Activated T-cell treated with anti-CD3 and anti-CD28 coated beads, Interleukin-2, amount 50 U/mL, for 48 hours (primary cell): ENCODE measurements at regions not wholly inside any gene's neighbourhood (a gene's known extent, or its start where the extent isn't known, plus 50 kb on each side); places are given as distances from the start of the nearest gene placed in this dataset.

Experiments used
- DNase-seq, 2 experiments: peaks; one replicate each; pipeline ENCODE4 v3.0.0-alpha.2; 2020

DNA sequence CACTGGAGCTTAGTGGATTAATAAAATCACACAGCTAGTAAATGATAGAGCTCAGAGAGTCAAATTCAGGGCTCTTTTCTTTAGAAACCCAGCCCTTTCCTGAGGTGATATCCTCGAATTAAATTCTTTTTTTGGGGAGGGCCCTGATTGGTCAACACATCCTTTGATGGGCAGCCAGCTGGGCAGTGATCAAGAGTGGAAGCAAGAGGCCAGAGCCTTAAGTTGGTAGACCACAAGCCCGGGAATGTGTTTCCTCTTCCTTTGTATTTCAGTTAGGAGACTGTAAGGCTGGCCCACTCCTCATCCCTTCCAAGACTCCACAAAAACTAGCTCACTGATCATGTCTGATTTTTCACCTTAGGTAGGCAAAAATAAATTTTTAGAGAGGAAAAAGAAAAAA lies 640.5 kb downstream of the DHX35 start:
- DNase-seq = no peak

DNA sequence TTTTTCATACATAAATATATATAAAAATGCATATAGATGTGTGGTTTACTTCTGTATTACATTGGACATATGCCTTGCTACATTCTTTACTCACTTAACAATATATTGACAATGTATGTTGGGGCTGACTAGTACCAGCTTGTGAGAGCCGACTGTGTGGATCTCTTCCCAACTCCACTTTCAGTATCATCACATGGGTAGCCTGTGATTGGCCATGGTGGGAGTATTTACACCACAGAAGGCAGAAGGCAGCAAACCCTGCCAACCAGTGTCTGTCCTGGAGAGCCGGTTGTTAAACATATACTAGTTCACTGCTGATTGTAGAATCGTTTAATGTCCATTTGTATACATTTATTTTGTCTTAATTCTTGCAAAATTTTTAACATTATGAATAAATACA lies 638.7 kb downstream of the DHX35 start:
- no peak for DNase-seq

DNA sequence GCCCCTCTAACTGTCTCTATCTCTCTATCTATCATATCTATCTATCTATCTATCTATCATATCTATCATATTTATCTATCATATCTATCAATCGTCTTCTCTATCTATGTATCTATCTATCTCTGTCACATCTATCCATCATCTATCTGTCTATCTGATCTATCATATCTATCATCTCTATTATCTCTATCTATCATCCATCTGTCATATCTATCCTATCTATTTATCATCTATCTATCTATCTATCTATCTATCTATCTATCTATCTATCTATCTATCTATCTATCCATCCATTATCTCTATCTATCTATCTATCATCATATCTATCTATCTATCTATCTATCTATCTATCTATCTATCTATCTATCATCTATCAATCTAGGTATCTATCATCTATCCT lies 638.0 kb downstream of the DHX35 start:
- no peak for DNase-seq

DNA sequence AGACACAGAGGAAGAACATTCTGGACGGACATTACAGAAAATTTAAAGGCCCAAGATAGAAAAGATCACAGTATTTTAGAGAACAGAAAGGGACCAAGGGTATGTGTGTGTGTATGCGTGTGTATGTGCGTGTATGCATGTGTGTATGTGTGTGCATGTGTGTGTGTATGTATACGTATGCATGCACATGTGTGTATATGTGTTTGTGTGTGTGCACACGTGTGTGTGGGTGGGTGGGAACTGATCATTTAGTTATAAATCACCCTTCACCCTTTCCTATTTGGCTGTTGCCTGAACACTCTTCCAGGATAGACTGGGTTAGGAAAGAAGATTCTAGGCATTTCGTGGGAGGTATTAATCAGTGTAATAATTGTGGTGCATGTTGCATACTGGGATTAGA lies 634.4 kb downstream of the DHX35 start:
- DNase-seq = no peak

DNA sequence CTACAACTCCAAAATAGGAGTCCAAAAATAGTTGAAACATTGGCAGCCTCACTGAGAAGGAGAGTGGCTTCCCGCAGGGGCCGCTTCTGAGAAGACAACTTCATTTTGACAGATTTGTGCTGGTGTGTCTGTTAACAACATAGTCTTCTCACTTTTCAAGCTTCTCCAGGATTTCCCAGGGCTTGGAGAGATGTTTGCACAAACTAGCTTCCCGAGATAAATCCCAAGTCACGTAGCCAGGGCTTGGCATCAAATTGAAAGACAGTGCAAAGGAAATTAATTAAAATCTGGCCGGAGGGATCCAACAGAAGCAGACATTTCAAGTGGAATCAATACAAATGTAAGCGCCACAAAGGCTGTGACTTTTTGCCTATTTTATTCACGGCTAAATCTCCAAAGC lies 630.2 kb downstream of the DHX35 start:
- DNase-seq = no peak

DNA sequence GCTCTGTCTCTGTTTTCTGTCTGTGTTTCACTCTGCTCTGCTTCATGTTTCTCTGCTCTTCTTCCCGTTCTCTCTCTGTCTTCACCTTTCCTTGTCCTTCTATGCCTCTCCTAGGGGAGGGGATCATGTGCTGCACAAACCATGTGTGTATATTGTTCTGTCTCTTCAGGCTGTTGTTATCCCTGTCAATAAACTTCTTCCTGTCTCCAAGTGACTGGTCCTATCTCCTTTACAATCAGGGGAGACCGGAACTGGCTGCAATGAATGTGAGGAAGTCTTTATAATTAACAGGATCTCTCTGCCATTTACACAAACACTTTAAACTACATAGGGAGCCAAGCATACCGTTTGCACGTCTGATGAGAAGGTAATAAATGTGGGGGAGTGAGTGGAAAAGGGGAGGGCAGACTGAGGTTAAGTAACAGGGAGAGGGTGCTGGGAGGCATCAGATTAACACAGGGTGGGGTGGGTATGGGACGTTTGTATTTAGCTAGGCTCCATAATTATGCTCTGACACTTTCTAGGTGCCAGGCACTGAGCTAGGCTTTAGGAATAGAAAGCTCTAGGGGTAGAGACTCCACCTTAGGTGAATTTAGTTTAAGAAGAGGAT lies 626.1 kb downstream of the DHX35 start:
- no peak for DNase-seq

DNA sequence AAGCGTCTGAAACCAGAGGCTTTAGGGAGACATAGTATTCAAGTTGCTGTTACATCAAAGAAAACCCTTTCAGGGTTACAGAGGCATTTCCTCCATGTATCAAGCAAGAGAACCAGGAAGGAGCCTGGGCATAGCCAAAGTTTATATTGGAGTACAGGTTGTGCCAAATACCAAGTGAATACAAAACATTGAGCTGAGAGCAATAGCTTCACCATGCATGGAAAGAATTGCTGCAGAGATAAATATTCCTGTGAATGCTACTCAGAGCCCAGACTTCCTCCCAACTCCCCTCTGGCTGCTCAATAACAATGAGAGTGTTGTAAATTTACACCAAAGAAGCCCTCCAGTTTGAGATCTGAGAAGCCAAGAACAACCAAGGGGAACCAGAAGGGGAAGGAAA lies 618.9 kb downstream of the DHX35 start:
- no peak for DNase-seq

DNA sequence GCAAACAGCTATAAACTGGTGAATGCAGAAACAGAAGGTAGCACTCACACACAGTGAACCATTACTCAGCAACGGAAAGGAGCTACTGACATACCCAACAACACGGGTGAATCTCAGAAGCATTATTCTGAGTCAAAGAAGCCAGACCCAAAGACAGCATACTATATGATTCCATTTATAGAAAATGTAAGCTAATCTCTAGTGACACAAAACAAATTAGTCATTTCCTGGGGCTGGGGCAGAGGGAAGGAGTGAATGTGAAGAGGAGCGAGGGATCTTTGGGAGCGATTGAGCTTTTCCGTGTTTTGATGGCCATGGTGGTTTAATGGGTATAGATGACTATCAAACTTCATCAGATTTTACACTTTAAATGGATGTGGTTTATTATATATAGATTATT lies 614.6 kb downstream of the DHX35 start:
- no peak for DNase-seq

DNA sequence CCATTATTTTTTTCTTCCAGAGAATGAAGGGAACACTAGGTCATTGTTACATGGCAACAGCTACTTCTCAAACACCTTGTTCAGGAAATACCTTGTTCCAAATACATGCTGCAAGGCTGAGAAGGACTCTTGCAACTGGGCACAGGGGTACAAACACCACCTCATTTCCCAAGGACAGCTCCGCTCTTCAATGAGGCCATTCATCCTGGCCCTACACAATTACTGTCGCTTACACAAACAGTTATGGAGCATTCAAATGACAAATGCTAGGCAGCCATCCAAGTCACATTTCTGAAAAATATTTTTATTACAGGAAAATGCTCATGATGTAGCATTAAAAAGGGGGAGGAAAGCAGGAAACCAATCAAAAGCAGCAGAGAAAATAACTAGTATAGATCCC lies 611.9 kb downstream of the DHX35 start:
- DNase-seq = no peak

DNA sequence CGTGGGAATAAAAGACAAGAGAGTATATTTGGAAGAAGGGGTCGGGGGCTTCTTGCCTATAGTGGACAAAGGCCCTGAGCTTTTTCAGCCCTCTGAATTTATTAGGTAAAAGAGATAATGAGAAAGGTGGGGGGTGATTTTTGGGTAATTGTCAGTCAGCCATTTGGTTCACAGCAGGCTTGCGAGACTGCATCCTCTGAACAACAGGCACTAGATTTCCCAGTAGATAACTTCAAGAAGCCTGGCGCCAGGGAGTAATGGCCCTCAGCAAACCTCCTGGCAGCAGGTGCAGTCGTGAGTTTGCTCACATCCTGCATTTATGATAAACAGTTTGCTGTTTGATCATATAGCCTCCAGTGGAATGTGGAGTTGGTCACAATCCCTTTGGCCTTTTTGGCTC lies 609.0 kb downstream of the DHX35 start:
- no peak for DNase-seq

DNA sequence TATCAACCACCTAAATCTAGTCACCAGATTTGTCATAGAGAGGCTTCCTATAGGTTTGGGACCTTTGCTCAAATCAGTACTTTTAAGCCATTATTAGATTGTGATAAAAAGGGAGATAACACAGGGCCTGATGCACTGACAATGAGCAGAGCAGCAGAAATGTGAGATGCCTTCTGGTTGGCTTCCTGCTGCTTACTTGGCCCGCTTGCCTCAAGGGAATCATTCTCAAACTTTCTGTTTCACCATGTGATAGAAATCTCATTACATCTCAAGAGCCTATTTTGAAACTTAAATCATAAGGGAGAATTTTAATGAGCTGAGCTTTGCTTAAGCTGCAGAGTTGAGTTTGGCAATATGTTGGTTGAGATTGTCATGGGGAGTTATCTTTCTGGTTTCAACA lies 606.0 kb downstream of the DHX35 start:
- DNase-seq = no peak

DNA sequence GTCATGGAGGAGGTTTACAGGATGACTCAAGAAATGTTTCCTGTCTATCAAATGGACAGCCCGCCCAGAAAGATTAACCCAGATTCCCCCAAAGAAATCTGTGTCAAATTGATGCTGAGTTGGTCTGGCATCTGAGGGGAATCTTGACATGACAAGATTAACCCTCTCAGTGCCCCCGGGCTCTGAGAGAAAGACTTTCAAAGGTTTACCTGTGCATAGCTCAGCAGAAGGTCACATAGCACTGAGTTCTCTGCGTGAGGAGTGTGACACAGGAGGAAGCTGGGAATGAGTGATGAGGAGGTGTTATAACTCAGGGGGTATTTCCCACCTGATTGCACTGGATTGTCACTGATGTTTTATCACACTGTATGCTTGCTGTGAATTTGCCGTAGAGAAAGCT lies 601.2 kb downstream of the DHX35 start:
- no peak for DNase-seq

DNA sequence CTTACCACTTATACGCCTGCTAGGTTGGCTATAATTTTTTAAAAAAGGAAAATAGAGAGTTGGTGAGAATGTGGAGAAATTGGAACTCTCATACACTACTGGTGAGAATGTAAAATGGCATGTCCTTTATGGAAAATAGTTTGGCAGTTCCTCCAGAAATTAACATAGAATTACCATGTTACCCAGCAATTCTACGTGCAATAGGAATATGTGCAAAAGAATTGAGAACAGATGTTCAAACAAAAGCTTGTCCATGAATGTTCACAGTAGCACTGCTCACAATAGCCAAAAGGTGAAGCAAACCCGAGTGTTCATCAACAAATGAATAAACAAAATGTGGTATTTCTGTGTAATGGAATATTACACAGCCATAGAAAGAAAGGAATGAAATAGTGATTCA lies 592.2 kb downstream of the DHX35 start:
- no peak for DNase-seq

DNA sequence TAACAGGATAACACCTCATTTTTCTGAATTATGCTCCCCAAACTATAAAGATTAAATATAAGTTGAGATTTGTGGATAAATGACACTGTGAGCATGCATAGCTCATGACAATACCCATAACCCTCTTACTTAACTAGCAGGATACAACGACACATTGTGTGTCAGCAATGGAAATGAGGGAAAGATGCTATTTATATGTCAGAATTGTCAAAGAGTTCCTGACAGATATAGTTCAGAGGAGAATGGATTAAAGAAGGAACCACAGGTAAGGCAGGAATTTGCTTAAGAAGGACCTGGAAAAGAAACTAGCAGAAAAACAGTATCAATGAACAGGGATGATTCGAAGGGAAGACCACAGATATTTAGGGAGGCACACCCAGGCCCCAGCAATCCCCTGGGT lies 591.0 kb downstream of the DHX35 start:
- no peak for DNase-seq

DNA sequence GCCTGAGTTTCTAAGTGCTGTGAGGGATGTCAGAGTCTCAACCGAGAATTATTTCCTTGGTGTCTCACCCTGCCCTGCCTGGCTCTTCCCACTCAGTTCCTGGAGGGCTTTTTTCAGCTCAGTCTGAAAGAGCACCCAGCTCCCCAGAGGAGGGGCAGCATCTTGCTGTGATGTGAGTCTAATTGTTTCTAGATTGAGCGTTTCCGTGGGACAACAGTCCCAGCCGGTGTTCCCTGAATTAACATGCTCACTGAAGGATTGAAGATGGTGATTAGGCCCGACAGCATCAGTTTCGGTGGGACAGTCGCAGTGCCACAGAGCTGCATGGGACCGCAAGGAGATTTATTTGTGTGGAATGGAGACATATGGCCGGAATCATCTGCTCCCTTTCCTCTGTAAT lies 587.6 kb downstream of the DHX35 start:
- DNase-seq = no peak

DNA sequence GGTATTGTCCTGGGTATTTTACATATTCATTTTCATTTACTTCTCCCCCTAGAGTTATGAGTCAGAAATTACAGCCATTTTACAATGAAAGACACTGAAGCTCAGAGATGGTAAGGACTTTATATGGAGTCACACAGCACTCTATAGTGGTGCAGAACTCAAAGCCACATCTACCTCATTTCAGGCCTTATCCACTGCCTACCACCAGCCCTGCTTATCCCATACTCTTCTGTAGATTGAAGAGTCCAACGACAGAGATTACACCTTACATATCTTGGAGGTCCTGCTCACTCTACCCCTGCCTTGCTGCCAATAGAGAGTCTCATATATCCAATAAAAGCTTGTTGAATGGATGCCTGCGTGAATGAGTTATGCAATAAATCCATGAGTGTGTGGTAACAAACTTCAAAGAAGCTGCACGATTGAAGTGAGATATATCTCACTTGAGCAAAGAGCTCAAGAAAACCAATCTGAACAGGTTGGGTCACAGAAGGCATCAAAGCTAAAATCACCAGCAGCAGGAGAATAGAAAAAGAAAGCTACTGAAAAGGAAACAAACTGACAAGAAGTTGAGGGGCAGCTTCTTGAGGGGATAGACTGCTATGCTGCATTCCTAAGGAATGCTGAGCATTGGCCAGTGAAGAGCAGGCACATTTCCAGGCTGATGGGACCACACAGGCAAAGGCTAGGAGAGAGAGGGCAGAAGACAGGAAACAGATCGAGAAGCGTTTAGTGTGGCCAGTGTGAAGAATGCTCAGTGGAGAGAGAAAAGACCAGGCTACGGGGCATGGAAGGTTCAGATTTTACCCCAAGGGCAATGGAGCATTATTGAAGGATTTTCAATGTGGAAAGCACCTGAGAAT lies 585.6 kb downstream of the DHX35 start:
- no peak for DNase-seq

DNA sequence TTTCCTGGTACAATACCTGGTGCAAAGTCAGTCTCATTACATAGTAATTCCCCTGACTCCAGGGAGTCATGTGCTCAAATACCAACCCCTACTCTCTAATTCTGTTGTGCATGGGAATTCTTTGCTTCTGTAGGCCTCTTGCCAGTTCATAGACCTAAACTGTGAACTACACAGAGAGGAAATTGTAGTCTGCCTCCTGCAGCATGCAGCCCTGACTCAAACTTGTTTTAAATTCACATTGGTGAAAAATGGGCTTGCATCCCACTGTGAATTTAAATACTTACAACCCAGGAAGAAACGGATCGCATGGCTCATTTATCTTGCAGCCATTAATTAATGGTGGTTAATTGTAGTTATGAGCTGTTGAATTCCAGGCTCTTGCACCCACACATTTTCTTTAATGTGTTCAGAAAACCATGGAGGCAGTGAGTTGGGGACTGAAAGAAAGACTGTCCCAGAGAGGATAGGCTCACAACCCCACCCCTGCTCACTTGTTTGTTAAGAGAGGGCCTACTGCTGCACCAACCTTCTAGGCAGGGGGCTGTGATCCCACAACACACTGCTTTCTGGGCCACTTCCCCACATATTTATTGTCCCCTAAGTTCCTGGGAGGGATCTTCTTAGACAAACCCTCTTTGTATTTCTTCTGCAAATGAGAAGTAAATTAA lies 579.1 kb downstream of the DHX35 start:
- DNase-seq = no peak

DNA sequence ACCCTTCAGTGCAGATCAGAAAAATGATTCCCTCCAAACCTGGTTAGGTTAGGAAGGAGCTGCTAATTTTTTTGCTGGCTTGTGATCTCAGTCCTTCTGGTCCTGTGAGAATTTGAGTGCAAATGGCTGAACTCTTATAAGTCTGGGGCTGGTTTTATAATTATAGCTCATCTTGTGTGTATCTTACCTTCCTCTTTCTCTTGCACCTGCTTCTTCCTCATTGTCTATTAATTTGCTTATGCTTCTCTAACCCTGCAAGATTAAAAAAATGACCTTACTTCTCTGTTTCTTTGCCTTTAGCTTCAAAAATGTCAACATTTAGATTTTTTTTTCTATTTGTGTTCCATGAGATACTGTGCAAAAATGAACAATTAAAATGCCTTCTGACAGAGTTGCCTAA lies 576.2 kb downstream of the DHX35 start:
- no peak for DNase-seq

DNA sequence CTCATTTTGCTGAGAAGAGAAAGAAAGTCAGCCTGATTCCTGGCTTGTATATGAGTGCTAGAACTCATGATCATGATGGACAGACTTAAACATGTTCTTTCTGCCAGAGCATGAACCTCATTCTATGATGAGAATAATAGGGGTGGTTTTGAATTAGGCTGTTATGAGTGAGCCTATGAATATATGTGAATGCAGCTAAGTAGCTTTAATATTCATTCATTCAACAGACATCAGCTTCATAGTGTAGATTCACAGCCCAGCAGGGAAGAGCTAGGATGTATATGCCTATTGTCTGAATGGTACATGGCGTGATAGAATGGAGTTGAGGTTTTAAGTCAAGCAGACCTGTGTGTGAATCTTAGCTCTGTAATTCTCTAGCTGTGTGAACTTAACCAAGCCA lies 573.2 kb downstream of the DHX35 start:
- no peak for DNase-seq

DNA sequence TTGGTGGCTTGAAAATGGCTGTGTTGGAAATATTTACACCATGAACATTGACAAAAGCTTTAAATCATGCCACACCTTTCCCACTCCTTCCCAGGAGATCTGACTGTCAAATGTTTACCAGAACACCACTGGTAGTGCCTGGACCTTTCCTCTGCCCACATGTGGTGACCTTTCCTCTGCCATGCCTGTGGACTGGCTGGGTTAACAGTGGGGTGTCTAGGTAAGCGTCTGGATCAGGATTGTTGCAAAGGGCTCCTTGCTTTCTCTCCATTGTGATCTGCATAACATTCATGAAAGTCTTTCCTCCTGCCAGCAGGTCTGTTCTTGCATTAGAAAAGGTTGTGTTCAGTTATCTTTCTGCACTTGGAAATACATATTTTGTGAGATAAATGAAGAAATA lies 572.7 kb downstream of the DHX35 start:
- DNase-seq = no peak

DNA sequence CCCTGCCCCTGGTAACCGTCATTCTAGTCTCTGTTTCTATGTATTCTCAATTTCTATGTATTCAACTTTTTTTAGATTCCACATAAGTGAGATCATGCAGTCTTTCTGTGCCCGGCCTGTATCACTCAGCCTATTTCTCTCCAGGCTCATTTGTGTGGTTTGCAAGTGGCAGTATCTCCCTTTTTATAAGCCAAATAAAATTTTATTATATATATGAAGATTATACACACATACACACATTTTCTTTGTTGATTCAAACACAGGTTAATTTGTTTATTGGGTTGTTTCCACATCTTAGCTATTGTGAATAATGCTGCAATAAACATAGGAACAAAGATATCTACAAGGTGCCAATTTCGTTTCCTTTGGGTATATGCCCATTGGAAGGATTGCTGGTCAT lies 571.7 kb downstream of the DHX35 start:
- no peak for DNase-seq

DNA sequence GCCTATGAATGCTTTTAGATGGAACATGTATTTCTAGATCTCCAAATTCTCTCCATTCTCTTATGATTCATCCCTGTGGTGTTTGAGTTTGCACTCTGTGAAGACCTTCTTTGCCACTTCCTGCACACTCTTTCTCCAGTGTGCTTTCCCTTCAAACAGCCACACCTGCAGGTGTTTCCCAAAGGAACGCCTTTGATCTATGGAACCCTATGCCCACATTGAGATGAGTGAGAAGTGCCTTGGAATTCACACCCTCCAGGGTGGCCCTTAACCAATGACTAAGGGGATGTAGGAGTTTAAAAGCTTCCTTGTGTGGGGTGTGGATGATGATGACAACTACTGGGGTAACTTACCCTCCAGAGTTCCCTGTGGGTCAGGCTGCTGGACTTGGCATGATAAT lies 570.1 kb downstream of the DHX35 start:
- no peak for DNase-seq

DNA sequence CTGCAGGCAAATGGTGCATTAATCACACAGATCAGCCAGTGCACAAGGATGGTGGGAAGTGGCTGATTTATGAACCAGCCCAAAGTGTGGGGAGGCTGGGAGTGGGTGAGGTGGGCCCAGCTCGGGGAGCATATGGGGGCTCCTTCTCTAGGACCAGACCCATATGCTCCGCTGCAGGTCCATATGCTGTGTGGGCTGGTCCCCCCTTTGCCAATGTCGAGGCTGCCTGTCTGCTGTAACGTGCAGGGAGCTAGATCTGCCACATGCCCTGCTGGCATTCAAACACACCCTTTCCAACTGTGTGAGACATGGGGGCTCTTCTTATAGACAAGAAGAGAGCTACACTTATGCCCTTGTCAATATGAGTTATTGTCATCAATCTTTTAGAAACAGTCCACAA lies 566.3 kb downstream of the DHX35 start:
- DNase-seq = no peak

DNA sequence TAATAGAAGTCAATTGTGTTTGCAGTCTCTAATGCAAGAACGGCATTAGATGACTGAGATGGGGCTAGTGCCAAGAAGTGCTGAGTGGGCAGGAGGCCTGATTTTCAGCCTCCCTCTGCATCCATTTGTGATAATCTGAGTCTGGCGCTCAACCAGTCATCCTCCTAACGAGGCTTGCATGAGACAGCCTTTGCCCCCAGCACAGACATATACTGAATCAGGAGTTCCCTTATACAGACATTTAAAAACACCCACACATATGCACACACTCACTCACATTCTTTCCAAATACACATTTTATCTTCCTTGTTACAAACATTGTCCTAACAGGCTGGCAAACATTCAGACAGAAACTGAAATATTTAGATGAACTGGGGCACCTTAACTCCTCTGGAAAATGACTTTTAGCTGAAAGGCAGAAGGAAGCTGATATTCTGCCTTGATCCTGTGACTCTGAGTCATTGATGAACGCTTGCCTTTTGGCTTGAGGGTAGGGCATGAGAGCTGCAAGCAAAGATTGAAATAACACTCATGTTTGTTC lies 562.3 kb downstream of the DHX35 start:
- no peak for DNase-seq
